Central memory CD8-positive, alpha-beta T cell (primary cell): ENCODE measurements at regions not wholly inside any gene's neighbourhood (a gene's known extent, or its start where the extent isn't known, plus 50 kb on each side); places are given as distances from the start of the nearest gene placed in this dataset.
A peak's percentile ranks its signal among the peaks of the same experiment; 100 is the strongest.
"Not testable (repeated sequence)": the region's sequence is repeated elsewhere in the genome, so short reads cannot be mapped to it uniquely, and the experiment has no call there.

Experiments used
- ATAC-seq: fragments of 150-1000 bp; cut with Tn5 transposase; replicated peaks from 2 replicates; pipeline ENCODE4 v1.10.0; 2022; ENCODE audit warnings: mild to moderate bottlenecking, moderate FRiP score, moderate number of reproducible peaks; ENCODE audit not compliant: poor library complexity, severe bottlenecking; ENCODE audit errors: extremely low read depth
- DNase-seq, 2 donors: peaks; one replicate each; pipeline ENCODE4 v3.0.0; 2021; ENCODE audit warnings: low spot score in 2 of 2
- H3K27ac Mint-ChIP-seq: one replicate; pipeline ENCODE4 v1.8.0; 2022; ENCODE audit warnings: low read depth, mild to moderate bottlenecking, moderate library complexity, mixed read lengths
- H3K27me3 Mint-ChIP-seq: one replicate; pipeline ENCODE4 v1.8.0; 2022; ENCODE audit warnings: mixed read lengths
- H3K36me3 Mint-ChIP-seq: one replicate; pipeline ENCODE4 v1.8.0; 2022; ENCODE audit warnings: mild to moderate bottlenecking, moderate library complexity, mixed read lengths; ENCODE audit not compliant: insufficient read depth
- H3K4me1 Mint-ChIP-seq: one replicate; pipeline ENCODE4 v1.8.0; 2022; ENCODE audit warnings: mixed read lengths
- H3K4me3 Mint-ChIP-seq: one replicate; pipeline ENCODE4 v1.8.0; 2022; ENCODE audit warnings: mild to moderate bottlenecking, moderate library complexity, mixed read lengths
- H3K9me3 Mint-ChIP-seq: one replicate; pipeline ENCODE4 v1.8.0; 2022; ENCODE audit warnings: mixed read lengths

- H3K4me3 Mint-ChIP-seq: not testable (repeated sequence)
Observed at GRCh38 chr5:177894681-177895453, 101.2 kb downstream of the PROP1 start.

GRCh38 chr5:177892357-177892665, 103.7 kb downstream of the PROP1 start:
- not testable (repeated sequence) for H3K27me3 Mint-ChIP-seq, H3K36me3 Mint-ChIP-seq, H3K4me1 Mint-ChIP-seq, H3K27ac Mint-ChIP-seq, ATAC-seq, H3K4me3 Mint-ChIP-seq, H3K9me3 Mint-ChIP-seq, DNase-seq

More at GRCh38 chr5:177894681-177895453, 101.2 kb downstream of the PROP1 start:
- DNase-seq, H3K9me3 Mint-ChIP-seq, H3K27ac Mint-ChIP-seq, H3K4me1 Mint-ChIP-seq, ATAC-seq, H3K27me3 Mint-ChIP-seq, H3K36me3 Mint-ChIP-seq: not testable (repeated sequence)

GRCh38 chr5:177891547-177892356, 104.3 kb downstream of the PROP1 start:
- H3K4me3 Mint-ChIP-seq, H3K36me3 Mint-ChIP-seq, H3K9me3 Mint-ChIP-seq, H3K27ac Mint-ChIP-seq, H3K4me1 Mint-ChIP-seq, H3K27me3 Mint-ChIP-seq: not testable (repeated sequence)
- DNase-seq (peak in 1 of 2 donors; percentile 14), ATAC-seq (peak; percentile 90)

GRCh38 chr5:177883295-177883694, 100.6 kb upstream of the FAM153A start:
- not testable (repeated sequence) for H3K9me3 Mint-ChIP-seq, ATAC-seq, H3K4me1 Mint-ChIP-seq, H3K27ac Mint-ChIP-seq, H3K27me3 Mint-ChIP-seq, DNase-seq, H3K4me3 Mint-ChIP-seq
- H3K36me3 Mint-ChIP-seq: peaks cover 10% of the 10 kb centered on the region

GRCh38 chr5:177875900-177876238, 93.2 kb upstream of the FAM153A start:
- H3K27ac Mint-ChIP-seq: peak overlapping the region; percentile 51
- H3K36me3 Mint-ChIP-seq, H3K27me3 Mint-ChIP-seq, DNase-seq, H3K4me1 Mint-ChIP-seq, H3K9me3 Mint-ChIP-seq: not testable (repeated sequence)
- H3K4me3 Mint-ChIP-seq: peak overlapping the region; percentile 81
- ATAC-seq: peak; percentile 30

GRCh38 chr5:177875013-177875899, 92.6 kb upstream of the FAM153A start:
- Mint-ChIP-seq H3K4me3 (peak overlapping the region; percentile 81), H3K27ac (peak overlapping the region; percentile 51)
- not testable (repeated sequence) for H3K9me3 Mint-ChIP-seq, H3K27me3 Mint-ChIP-seq, H3K36me3 Mint-ChIP-seq, H3K4me1 Mint-ChIP-seq, DNase-seq
- peak; percentile 82 for ATAC-seq

GRCh38 chr5:177863822-177864446, 81.2 kb upstream of the FAM153A start:
- H3K4me1 Mint-ChIP-seq: not testable (repeated sequence)

GRCh38 chr5:177857642-177858200, 75.0 kb upstream of the FAM153A start:
- not testable (repeated sequence) for H3K4me3 Mint-ChIP-seq, DNase-seq, H3K27ac Mint-ChIP-seq, H3K4me1 Mint-ChIP-seq, H3K36me3 Mint-ChIP-seq, ATAC-seq, H3K9me3 Mint-ChIP-seq, H3K27me3 Mint-ChIP-seq

More at GRCh38 chr5:177863822-177864446, 81.2 kb upstream of the FAM153A start:
- ATAC-seq, H3K36me3 Mint-ChIP-seq, H3K4me3 Mint-ChIP-seq, H3K27me3 Mint-ChIP-seq, H3K9me3 Mint-ChIP-seq, H3K27ac Mint-ChIP-seq, DNase-seq: not testable (repeated sequence)

GRCh38 chr5:177856474-177856873, 73.8 kb upstream of the FAM153A start:
- not testable (repeated sequence) for H3K4me3 Mint-ChIP-seq, H3K36me3 Mint-ChIP-seq, H3K9me3 Mint-ChIP-seq, H3K27me3 Mint-ChIP-seq, H3K27ac Mint-ChIP-seq, DNase-seq, ATAC-seq, H3K4me1 Mint-ChIP-seq

- not testable (repeated sequence) for H3K4me1 Mint-ChIP-seq, H3K27me3 Mint-ChIP-seq, DNase-seq, H3K9me3 Mint-ChIP-seq, ATAC-seq, H3K27ac Mint-ChIP-seq, H3K36me3 Mint-ChIP-seq, H3K4me3 Mint-ChIP-seq
Observed at GRCh38 chr5:177847914-177848313, 65.2 kb upstream of the FAM153A start.

GRCh38 chr5:177846598-177846997, 63.9 kb upstream of the FAM153A start:
- H3K4me1 Mint-ChIP-seq, H3K4me3 Mint-ChIP-seq, H3K36me3 Mint-ChIP-seq, H3K9me3 Mint-ChIP-seq, H3K27ac Mint-ChIP-seq, ATAC-seq, H3K27me3 Mint-ChIP-seq, DNase-seq: not testable (repeated sequence)

- H3K4me1 Mint-ChIP-seq, H3K27ac Mint-ChIP-seq, H3K36me3 Mint-ChIP-seq, DNase-seq, H3K9me3 Mint-ChIP-seq, H3K27me3 Mint-ChIP-seq, ATAC-seq, H3K4me3 Mint-ChIP-seq: not testable (repeated sequence)
Observed at GRCh38 chr5:177845906-177846305, 63.2 kb upstream of the FAM153A start.
